ENCODE measurements at regions not wholly inside any gene's neighbourhood (a gene's known extent, or its start where the extent isn't known, plus 50 kb on each side); places are given as distances from the start of the nearest gene placed in this dataset.

- ATAC-seq (ENCODE audit: poor library complexity) = no peak
- intact Hi-C loops (cut with DNase I) = no loop called here
- no peak for DNase-seq
Measured at GRCh38 chr12:89796798-89797382, 88.3 kb upstream of the ATP2B1 start.

GRCh38 chr12:89793946-89794345 is 85.3 kb upstream of the ATP2B1 start:
- ATAC-seq (ENCODE audit: poor library complexity) (no peak), DNase-seq (no peak)
- intact Hi-C loops (cut with DNase I) = no loop called here

GRCh38 chr12:89791286-89791685 is 82.6 kb upstream of the ATP2B1 start:
- DNase-seq (no peak), ATAC-seq (ENCODE audit: poor library complexity) (no peak)
- intact Hi-C loops (cut with DNase I) = no loop called here

- DNase-seq (no peak), ATAC-seq (ENCODE audit: poor library complexity) (peak; percentile 69)
- intact Hi-C loops (cut with DNase I) = no loop called here
Measured at GRCh38 chr12:89789862-89790261, 81.2 kb upstream of the ATP2B1 start.

GRCh38 chr12:89787763-89788162 is 79.1 kb upstream of the ATP2B1 start:
- intact Hi-C loops (cut with DNase I) = no loop called here
- DNase-seq (no peak), ATAC-seq (ENCODE audit: poor library complexity) (no peak)

GRCh38 chr12:89786177-89786810 is 77.7 kb upstream of the ATP2B1 start:
- no peak for ATAC-seq (ENCODE audit: poor library complexity)
- no peak for DNase-seq
- intact Hi-C loops (cut with DNase I) = no loop called here

- DNase-seq (no peak), ATAC-seq (ENCODE audit: poor library complexity) (peak; percentile 98)
- intact Hi-C loops (cut with DNase I) = no loop called here
Measured at GRCh38 chr12:89783359-89784060, 74.9 kb upstream of the ATP2B1 start.

GRCh38 chr12:89782807-89783206 is 74.2 kb upstream of the ATP2B1 start:
- DNase-seq = no peak
- intact Hi-C loops (cut with DNase I) = no loop called here
- no peak for ATAC-seq (ENCODE audit: poor library complexity)

- DNase-seq (no peak), ATAC-seq (ENCODE audit: poor library complexity) (no peak)
- intact Hi-C loops (cut with DNase I) = no loop called here
Measured at GRCh38 chr12:89781946-89782550, 73.4 kb upstream of the ATP2B1 start.

- ATAC-seq (ENCODE audit: poor library complexity) (no peak), DNase-seq (no peak)
- intact Hi-C loops (cut with DNase I) = no loop called here
Measured at GRCh38 chr12:89781156-89781555, 72.5 kb upstream of the ATP2B1 start.

GRCh38 chr12:89779090-89779489 is 70.5 kb upstream of the ATP2B1 start:
- DNase-seq (no peak), ATAC-seq (ENCODE audit: poor library complexity) (no peak)
- intact Hi-C loops (cut with DNase I) = no loop called here

GRCh38 chr12:89777733-89778379 is 69.2 kb upstream of the ATP2B1 start:
- intact Hi-C loops (cut with DNase I) = no loop called here
- ATAC-seq (ENCODE audit: poor library complexity) = no peak
- DNase-seq = no peak

GRCh38 chr12:89775986-89776365 is 67.3 kb upstream of the ATP2B1 start:
- ATAC-seq (ENCODE audit: poor library complexity) = no peak
- intact Hi-C loops (cut with DNase I) = no loop called here
- no peak for DNase-seq

GRCh38 chr12:89775063-89775985 is 66.7 kb upstream of the ATP2B1 start:
- ATAC-seq (ENCODE audit: poor library complexity) (no peak), DNase-seq (no peak)
- intact Hi-C loops (cut with DNase I) = no loop called here

GRCh38 chr12:89774645-89775044 is 66.0 kb upstream of the ATP2B1 start:
- no peak for DNase-seq
- no peak for ATAC-seq (ENCODE audit: poor library complexity)
- intact Hi-C loops (cut with DNase I) = no loop called here

GRCh38 chr12:89770391-89770790 is 61.8 kb upstream of the ATP2B1 start:
- ATAC-seq (ENCODE audit: poor library complexity) (no peak), DNase-seq (no peak)
- intact Hi-C loops (cut with DNase I) = no loop called here

GRCh38 chr12:89769483-89769818 is 60.8 kb upstream of the ATP2B1 start:
- intact Hi-C loops (cut with DNase I) = loop anchor here (10.0 kb wide), 1 partner anchor 105 kb away; no protein-coding TSS in a partner anchor
- DNase-seq = no peak
- ATAC-seq (ENCODE audit: poor library complexity) = no peak

All from Right ventricle myocardium superior (tissue), 1 donor.